Loucy (cell line): ENCODE measurements at regions not wholly inside any gene's neighbourhood (a gene's known extent, or its start where the extent isn't known, plus 50 kb on each side); places are given as distances from the start of the nearest gene placed in this dataset.

ENCODE experiments used
- H2AFZ ChIP-seq: fragments of 200-600 bp; sonication (generic); 2 replicates; pipeline ENCODE4 v1.6.0; 2016; ENCODE audit warnings: antibody characterized with exemption, mild to moderate bottlenecking, low read length, moderate library complexity
- H3F3A ChIP-seq: fragments of 200-600 bp; 2 replicates; pipeline ENCODE4 v1.6.0; 2016; ENCODE audit warnings: antibody characterized with exemption, low read depth, mild to moderate bottlenecking
- H3K27me3 ChIP-seq: fragments of 200-600 bp; sonication (generic); 2 replicates; pipeline ENCODE4 v1.6.1; 2014; ENCODE audit warnings: low read length, mild to moderate bottlenecking; ENCODE audit not compliant: insufficient read depth, poor library complexity, severe bottlenecking
- H3K36me3 ChIP-seq: fragments of 200-600 bp; sonication (generic); 2 replicates; pipeline ENCODE4 v1.6.1; 2016; ENCODE audit warnings: low read length; ENCODE audit not compliant: insufficient read depth
- H3K4me1 ChIP-seq: fragments of 200-600 bp; sonication (generic); 2 replicates; pipeline ENCODE4 v1.5.1; 2014; ENCODE audit warnings: low read length, mild to moderate bottlenecking; ENCODE audit not compliant: insufficient read depth, poor library complexity, severe bottlenecking
- H3K4me2 ChIP-seq: fragments of 200-600 bp; sonication (generic); 2 replicates; pipeline ENCODE4 v1.6.0; 2014; ENCODE audit warnings: antibody characterized with exemption, low read length, low read depth, mild to moderate bottlenecking; ENCODE audit not compliant: poor library complexity, severe bottlenecking
- H3K4me3 ChIP-seq: fragments of 200-600 bp; sonication (generic); 2 replicates; pipeline ENCODE4 v1.5.1; 2014; ENCODE audit warnings: low read length, mild to moderate bottlenecking, mixed read lengths; ENCODE audit not compliant: poor library complexity, severe bottlenecking
- H3K79me2 ChIP-seq: fragments of 200-600 bp; sonication (generic); 2 replicates; pipeline ENCODE4 v1.6.1; 2014; ENCODE audit warnings: low read length; ENCODE audit not compliant: insufficient read depth
- H3K9ac ChIP-seq: fragments of 200-600 bp; sonication (generic); 2 replicates; pipeline ENCODE4 v1.6.0; 2014; ENCODE audit warnings: mild to moderate bottlenecking, low read depth, low read length, moderate library complexity; ENCODE audit not compliant: poor library complexity, severe bottlenecking
- H3K9me2 ChIP-seq: fragments of 200-600 bp; sonication (generic); replicated peaks from 2 replicates; pipeline ENCODE4 v1.6.1; 2016; ENCODE audit warnings: low read depth, low read length, mixed read lengths
- H3K9me3 ChIP-seq: fragments of 200-600 bp; sonication (generic); 2 replicates; pipeline ENCODE4 v1.6.1; 2014; ENCODE audit warnings: mild to moderate bottlenecking, antibody characterized with exemption, low read length, low read depth; ENCODE audit not compliant: insufficient read depth
- H4K20me1 ChIP-seq: fragments of 200-600 bp; sonication (generic); 2 replicates; pipeline ENCODE4 v1.6.0; 2014; ENCODE audit warnings: antibody characterized with exemption, low read length, mild to moderate bottlenecking; ENCODE audit not compliant: insufficient read depth, poor library complexity, severe bottlenecking
- CTCF ChIP-seq: fragments of 200-600 bp; sonication (generic); conservative IDR thresholded peaks from 2 replicates; pipeline ENCODE4 v1.5.1; 2014; ENCODE audit warnings: mild to moderate bottlenecking, antibody characterized with exemption, low read length
- EZH2phosphoT487 ChIP-seq: fragments of 200-600 bp; IDR thresholded peaks from 2 replicates; pipeline ENCODE4 v1.6.1; 2018; ENCODE audit warnings: antibody characterized with exemption, mild to moderate bottlenecking, moderate library complexity, borderline replicate concordance

GRCh38 chr6:84929212-84929611, 164.8 kb upstream of the TBX18 start:
- no peaks in the 10 kb centered on the region for H3K79me2 ChIP-seq

DNA sequence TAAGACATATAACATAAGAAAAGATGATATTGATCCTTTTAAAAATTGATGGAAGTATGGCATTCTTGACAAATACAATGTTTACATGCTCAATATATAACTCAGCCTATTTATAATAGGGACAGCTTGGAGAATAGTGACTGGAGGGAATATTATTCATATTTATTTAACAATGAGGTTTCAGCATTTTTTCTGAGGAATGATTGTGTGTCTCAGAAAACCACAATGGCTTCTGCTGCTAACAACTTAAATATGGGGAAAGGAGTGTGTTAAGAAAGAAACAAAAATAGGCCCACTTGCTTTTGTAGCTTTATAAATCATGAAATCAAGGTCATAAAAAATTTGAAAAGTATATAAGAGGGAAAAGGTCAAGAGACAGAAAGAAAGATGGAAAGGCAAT, 163.2 kb upstream of the TBX18 start:
- H3K4me2 ChIP-seq: no peak overlapping the region
- H4K20me1 ChIP-seq: no peaks in the 10 kb centered on the region
- H3K36me3 ChIP-seq: no peaks in the 10 kb centered on the region
- no peak for TF ChIP-seq EZH2phosphoT487
- no peak for TF ChIP-seq CTCF
- H3K4me3 ChIP-seq: no peak overlapping the region
- H2AFZ ChIP-seq: no peak overlapping the region
- H3K9me3 ChIP-seq: no peaks in the 10 kb centered on the region
- H3K79me2 ChIP-seq: no peaks in the 10 kb centered on the region
- no peak overlapping the region for H3K9ac ChIP-seq
- no peaks in the 10 kb centered on the region for H3K4me1 ChIP-seq
- no peaks in the 10 kb centered on the region for H3K9me2 ChIP-seq
- no peaks in the 10 kb centered on the region for H3F3A ChIP-seq
- H3K27me3 ChIP-seq: no peaks in the 10 kb centered on the region

More at GRCh38 chr6:84929212-84929611, 164.8 kb upstream of the TBX18 start:
- Histone ChIP-seq H3K9me2 (no peaks in the 10 kb centered on the region), H3K9me3 (no peaks in the 10 kb centered on the region), H3F3A (no peaks in the 10 kb centered on the region), H3K4me1 (no peaks in the 10 kb centered on the region), H3K27me3 (no peaks in the 10 kb centered on the region), H2AFZ (no peak overlapping the region), H3K4me2 (no peak overlapping the region), H3K9ac (no peak overlapping the region), H4K20me1 (no peaks in the 10 kb centered on the region), H3K36me3 (no peaks in the 10 kb centered on the region), H3K4me3 (no peak overlapping the region)
- TF ChIP-seq CTCF: no peak
- TF ChIP-seq EZH2phosphoT487: no peak

GRCh38 chr6:84926189-84927155, 162.1 kb upstream of the TBX18 start:
- H3F3A ChIP-seq: no peaks in the 10 kb centered on the region
- H3K4me1 ChIP-seq: no peaks in the 10 kb centered on the region
- no peaks in the 10 kb centered on the region for H3K9me2 ChIP-seq
- no peaks in the 10 kb centered on the region for H3K9me3 ChIP-seq
- H3K36me3 ChIP-seq: no peaks in the 10 kb centered on the region
- H3K79me2 ChIP-seq: no peaks in the 10 kb centered on the region
- H3K4me2 ChIP-seq: no peak overlapping the region
- TF ChIP-seq CTCF (no peak), EZH2phosphoT487 (no peak)
- no peaks in the 10 kb centered on the region for H3K27me3 ChIP-seq
- no peak overlapping the region for H2AFZ ChIP-seq
- no peak overlapping the region for H3K4me3 ChIP-seq
- H4K20me1 ChIP-seq: no peaks in the 10 kb centered on the region
- H3K9ac ChIP-seq: no peak overlapping the region
